Right lobe of liver (tissue), 4 donors: ENCODE measurements at regions not wholly inside any gene's neighbourhood (a gene's known extent, or its start where the extent isn't known, plus 50 kb on each side); places are given as distances from the start of the nearest gene placed in this dataset.

ENCODE experiments used
- CTCF ChIP-seq, 4 donors: fragments of 200-600 bp in 3 of 4; fragments of 450-650 bp in 1 of 4; IDR thresholded peaks; one replicate each; pipeline versions ENCODE4 v1.5.1 to v1.8.0; 2016 to 2022; ENCODE audit warnings: antibody characterized with exemption in 4 of 4, mild to moderate bottlenecking in 2 of 4
- POLR2A ChIP-seq: fragments of 450-650 bp; IDR thresholded peaks from one replicate; pipeline ENCODE4 v1.6.1; 2017; ENCODE audit warnings: antibody characterized with exemption, mild to moderate bottlenecking
- donor health status: DM: no; HTN: no; CAD: no.
- donor health status: DM: no; HTN: no; CAD: no.
- donor health status: DM: no; HTN: yes; CAD: no.

DNA sequence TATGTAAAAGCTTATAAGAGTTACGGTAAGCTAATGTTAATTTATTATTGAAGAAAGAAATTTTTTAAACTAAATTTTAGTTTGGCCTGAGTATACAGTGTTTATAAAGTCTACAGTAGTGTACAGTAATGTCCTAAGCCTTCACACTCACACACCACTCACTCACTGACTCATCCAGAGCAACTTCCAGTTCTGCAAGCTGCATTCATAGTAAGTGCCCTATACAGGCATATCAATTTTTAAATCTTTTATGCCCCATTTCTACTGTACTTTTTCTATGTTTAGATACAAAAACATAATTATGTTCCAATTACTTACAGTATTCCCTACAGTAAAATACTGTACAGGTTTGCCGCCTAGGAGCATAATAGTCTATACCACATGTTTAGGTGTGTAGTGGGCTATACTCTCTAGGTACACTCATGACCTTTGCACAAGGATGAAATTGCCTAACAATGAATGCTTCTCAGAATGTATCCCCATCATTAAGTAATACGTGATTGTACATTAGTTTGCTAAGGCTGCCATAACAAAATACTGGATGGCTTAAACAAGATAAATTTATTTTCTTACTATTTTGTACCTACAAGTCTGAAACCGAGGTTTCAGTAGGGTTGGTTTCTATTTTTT, 333.8 kb upstream of the PCDH7 start:
- no peak for TF ChIP-seq POLR2A
- TF ChIP-seq CTCF (IDR thresholded peaks at IDR 0.05) = no peak
